NB4 (cell line): ENCODE measurements at regions not wholly inside any gene's neighbourhood (a gene's known extent, or its start where the extent isn't known, plus 50 kb on each side); places are given as distances from the start of the nearest gene placed in this dataset.

Experiments
- DNase-seq: peaks from one replicate; pipeline ENCODE4 v3.0.0; 2010; ENCODE audit warnings: low read depth
- H3K4me3 ChIP-seq: one replicate; pipeline ENCODE4 v1.5.1; 2011; ENCODE audit warnings: mild to moderate bottlenecking, low read depth, low read length, moderate library complexity
- MYC ChIP-seq: IDR thresholded peaks from 2 replicates; pipeline ENCODE4 v1.6.1; 2011; ENCODE audit warnings: low read depth, low read length
- POLR2A ChIP-seq: IDR thresholded peaks from 2 replicates; pipeline ENCODE4 v1.6.1; 2011; ENCODE audit warnings: mild to moderate bottlenecking; ENCODE audit not compliant: insufficient read length; ENCODE audit errors: extremely low read depth
- TF ChIP-seq, protein P1 (sequence below): IDR thresholded peaks from 2 replicates; pipeline ENCODE4 v1.6.1; 2011; ENCODE audit warnings: low read depth, low read length
- TF ChIP-seq, protein P2 (sequence below): IDR thresholded peaks from one replicate; pipeline ENCODE4 v1.5.1; 2012; ENCODE audit warnings: low read depth, low read length

DNA sequence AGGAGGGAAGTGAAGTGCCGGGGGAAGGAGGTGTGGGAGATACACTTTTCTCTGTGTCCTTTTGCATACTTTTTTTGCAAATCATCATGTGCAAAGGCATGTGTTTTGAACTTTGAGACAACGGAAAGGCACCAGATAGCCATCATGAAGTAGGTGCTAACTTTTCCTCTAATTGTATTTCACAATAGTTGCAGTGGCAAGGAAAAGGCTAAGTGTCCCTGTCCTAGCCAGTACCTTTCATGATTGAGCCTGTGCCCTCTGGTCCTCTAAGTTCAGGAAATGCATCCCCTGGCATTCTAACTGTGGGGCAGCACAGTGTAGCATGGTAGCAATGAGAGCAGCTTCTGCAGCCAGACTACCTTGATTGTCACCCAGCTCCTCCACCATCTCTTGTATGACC, 186.2 kb downstream of the ADSS2 start:
- DNase-seq: no peak
- no peak overlapping the region for H3K4me3 ChIP-seq
- TF ChIP-seq POLR2A (no peak), MYC (no peak)
- TF ChIP-seq, protein P1, sequence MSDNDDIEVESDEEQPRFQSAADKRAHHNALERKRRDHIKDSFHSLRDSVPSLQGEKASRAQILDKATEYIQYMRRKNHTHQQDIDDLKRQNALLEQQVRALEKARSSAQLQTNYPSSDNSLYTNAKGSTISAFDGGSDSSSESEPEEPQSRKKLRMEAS: no peak
- TF ChIP-seq, protein P2, sequence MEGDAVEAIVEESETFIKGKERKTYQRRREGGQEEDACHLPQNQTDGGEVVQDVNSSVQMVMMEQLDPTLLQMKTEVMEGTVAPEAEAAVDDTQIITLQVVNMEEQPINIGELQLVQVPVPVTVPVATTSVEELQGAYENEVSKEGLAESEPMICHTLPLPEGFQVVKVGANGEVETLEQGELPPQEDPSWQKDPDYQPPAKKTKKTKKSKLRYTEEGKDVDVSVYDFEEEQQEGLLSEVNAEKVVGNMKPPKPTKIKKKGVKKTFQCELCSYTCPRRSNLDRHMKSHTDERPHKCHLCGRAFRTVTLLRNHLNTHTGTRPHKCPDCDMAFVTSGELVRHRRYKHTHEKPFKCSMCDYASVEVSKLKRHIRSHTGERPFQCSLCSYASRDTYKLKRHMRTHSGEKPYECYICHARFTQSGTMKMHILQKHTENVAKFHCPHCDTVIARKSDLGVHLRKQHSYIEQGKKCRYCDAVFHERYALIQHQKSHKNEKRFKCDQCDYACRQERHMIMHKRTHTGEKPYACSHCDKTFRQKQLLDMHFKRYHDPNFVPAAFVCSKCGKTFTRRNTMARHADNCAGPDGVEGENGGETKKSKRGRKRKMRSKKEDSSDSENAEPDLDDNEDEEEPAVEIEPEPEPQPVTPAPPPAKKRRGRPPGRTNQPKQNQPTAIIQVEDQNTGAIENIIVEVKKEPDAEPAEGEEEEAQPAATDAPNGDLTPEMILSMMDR: no peak

DNA sequence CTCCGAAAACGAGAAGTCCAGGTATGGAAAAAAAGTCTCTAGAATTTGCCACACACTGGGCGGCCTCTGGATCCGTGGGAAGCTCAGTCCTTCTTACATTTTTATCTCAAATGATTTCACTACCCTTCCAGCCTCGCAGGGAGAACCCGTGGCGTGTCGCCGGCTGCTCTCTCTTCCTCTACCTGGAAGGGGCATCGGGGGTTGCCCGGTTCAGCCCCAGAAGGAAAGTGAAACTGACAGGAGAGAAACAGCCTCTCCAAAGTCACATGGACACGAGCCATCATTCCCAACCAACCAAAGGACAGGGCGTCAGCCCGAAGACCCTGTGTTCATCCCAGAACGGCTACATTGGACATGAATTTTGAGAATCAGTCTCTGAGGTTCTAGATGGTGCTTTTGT, 182.5 kb downstream of the ADSS2 start:
- TF ChIP-seq, protein P2: no peak
- DNase-seq: no peak
- no peak overlapping the region for H3K4me3 ChIP-seq

DNA sequence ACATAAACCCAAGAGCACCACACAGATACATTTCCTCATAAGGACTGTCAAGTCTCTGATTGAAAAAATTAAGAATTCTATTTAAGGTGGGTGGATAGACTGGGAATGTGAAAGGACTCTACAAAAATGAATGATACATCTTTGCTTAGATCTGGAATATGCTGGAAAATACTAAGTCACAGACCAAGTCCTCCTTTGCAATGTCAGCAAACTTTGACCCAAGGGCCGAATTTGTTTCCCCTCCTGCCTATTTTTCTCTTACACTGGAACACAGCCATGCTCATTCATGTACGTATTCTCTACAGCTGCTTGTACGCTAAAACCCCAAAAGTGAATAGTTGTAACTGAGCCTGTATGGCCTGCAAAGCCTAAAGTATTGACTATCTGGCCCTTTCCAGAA, 180.7 kb downstream of the ADSS2 start:
- DNase-seq: no peak
- TF ChIP-seq, protein P2: no peak
- TF ChIP-seq POLR2A (no peak), MYC (no peak)
- TF ChIP-seq, protein P1: no peak
- H3K4me3 ChIP-seq: no peak overlapping the region

DNA sequence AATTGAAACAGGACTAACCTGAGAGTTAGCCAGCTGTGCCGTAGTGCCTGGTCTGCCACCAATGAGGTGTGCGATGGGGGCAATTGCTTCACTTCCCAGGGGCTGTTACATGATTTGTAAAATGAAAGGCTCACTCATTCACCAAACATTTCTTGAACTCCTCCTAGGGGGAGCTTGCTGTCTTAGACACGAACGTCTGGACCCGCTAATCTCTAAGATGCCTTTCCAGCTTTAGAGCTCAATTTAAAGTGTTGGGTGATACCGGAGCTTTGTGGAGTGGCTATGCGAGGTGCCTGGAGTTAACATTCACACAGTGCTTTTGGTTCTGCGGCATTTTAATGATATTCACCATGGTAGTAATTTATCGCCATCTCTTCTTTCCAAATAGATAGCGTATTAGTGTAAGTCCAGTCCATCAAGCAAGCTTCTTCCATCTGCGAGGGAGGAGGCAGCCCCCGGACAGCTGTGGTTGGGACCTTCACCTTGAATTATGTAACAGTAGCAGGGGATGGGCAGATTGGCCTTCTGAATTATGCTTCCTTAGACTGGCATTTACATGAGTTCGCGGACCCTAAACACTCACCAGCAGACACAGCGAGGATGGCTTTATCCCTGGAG, 179.9 kb downstream of the ADSS2 start:
- DNase-seq: no peak
- no peak overlapping the region for H3K4me3 ChIP-seq
- TF ChIP-seq, protein P1: no peak
- TF ChIP-seq POLR2A: no peak
- no peak for TF ChIP-seq MYC
- TF ChIP-seq, protein P2: no peak

DNA sequence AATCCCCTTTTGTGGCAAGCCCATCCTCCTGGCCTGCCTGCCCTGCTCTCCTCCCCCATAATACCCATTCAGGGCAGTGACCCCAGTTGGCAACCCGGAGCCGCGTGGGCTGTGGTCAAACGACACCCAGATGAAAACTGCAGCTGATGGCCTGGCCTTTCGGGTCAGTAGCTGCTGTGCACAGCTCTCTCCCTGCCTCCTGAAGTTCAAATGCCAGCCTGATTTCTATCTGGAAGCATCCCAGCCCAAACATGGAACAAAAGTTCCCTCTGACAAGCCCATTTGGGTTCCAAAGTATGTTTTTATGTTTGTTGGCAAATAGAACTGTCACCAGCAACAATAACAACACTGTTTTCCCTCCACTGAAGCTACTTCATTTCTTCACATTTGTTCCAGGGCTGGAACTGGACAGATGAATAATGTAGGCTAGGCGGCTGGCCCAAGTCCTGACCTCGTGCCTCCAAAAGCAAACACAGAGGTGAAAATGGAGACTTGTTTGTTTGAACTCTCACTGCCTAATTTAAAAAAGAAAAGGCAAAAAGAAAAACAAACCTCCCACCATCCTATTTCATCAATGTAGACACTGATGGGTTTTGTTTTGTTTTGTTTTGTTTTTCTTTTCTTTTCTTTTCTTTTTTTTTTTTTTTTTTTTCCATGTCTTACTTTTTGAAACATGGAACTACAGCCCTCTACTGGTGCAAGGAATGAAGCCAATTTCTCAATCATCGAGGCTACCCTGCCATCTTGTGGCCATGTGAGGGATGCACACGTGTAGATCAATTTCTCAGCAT, 179.0 kb downstream of the ADSS2 start:
- TF ChIP-seq, protein P1: peak; percentile 99
- TF ChIP-seq, protein P2: peak; percentile 92
- TF ChIP-seq MYC (peak; percentile 70), POLR2A (no peak)
- H3K4me3 ChIP-seq: no peak overlapping the region
- DNase-seq: peak; percentile 87
